ENCODE measurements at regions not wholly inside any gene's neighbourhood (a gene's known extent, or its start where the extent isn't known, plus 50 kb on each side); places are given as distances from the start of the nearest gene placed in this dataset.

GRCh38 chr2:20534913-20535801 lies 88.3 kb downstream of the RHOB start:
- 0 out of 2 replicates have a peak overlapping the region, but pooled peaks have one; percentile 24 for H2AK5ac ChIP-seq (ENCODE audit: low read depth, low read length)
- dilution Hi-C loops (cut with HindIII; ENCODE audit: low sequenced_read_pairs, unreplicated experiment) = no loop called here
- H2BK20ac ChIP-seq (ENCODE audit: low read depth, low read length) = no peak overlapping the region
- H3K56ac ChIP-seq (ENCODE audit: extremely low read depth, insufficient read depth, low read length) = no peak overlapping the region
- no peak overlapping the region for H3K4me3 ChIP-seq (ENCODE audit: insufficient read depth, low read depth, low read length)
- H2BK5ac ChIP-seq (ENCODE audit: low read depth, low read length, poor library complexity, severe bottlenecking) = no peak overlapping the region
- TF ChIP-seq MXI1 (IDR thresholded peaks at IDR 0.05; ENCODE audit: borderline replicate concordance, low read depth, low read length) = no peak
- TF ChIP-seq RFX5 (IDR thresholded peaks at IDR 0.05; ENCODE audit: low read depth, low read length) = no peak
- TF ChIP-seq BHLHE40 (IDR thresholded peaks at IDR 0.05; ENCODE audit: low read depth, low read length) = no peak
- TF ChIP-seq FOS (IDR thresholded peaks at IDR 0.05; ENCODE audit: low read depth, low read length) = no peak
- no peak for TF ChIP-seq MAFK (IDR thresholded peaks at IDR 0.05; ENCODE audit: low read depth, low read length)
- no peak for TF ChIP-seq SMC3 (IDR thresholded peaks at IDR 0.05; ENCODE audit: low read depth, low read length)
- TF ChIP-seq CEBPB (IDR thresholded peaks at IDR 0.05; ENCODE audit: low read depth, low read length) = no peak
- TF ChIP-seq, protein P1, sequence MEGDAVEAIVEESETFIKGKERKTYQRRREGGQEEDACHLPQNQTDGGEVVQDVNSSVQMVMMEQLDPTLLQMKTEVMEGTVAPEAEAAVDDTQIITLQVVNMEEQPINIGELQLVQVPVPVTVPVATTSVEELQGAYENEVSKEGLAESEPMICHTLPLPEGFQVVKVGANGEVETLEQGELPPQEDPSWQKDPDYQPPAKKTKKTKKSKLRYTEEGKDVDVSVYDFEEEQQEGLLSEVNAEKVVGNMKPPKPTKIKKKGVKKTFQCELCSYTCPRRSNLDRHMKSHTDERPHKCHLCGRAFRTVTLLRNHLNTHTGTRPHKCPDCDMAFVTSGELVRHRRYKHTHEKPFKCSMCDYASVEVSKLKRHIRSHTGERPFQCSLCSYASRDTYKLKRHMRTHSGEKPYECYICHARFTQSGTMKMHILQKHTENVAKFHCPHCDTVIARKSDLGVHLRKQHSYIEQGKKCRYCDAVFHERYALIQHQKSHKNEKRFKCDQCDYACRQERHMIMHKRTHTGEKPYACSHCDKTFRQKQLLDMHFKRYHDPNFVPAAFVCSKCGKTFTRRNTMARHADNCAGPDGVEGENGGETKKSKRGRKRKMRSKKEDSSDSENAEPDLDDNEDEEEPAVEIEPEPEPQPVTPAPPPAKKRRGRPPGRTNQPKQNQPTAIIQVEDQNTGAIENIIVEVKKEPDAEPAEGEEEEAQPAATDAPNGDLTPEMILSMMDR (conservative IDR thresholded peaks at IDR 0.05; ENCODE audit: low read depth, low read length) = no peak
- TF ChIP-seq, protein P2, sequence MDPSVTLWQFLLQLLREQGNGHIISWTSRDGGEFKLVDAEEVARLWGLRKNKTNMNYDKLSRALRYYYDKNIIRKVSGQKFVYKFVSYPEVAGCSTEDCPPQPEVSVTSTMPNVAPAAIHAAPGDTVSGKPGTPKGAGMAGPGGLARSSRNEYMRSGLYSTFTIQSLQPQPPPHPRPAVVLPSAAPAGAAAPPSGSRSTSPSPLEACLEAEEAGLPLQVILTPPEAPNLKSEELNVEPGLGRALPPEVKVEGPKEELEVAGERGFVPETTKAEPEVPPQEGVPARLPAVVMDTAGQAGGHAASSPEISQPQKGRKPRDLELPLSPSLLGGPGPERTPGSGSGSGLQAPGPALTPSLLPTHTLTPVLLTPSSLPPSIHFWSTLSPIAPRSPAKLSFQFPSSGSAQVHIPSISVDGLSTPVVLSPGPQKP (IDR thresholded peaks at IDR 0.05; ENCODE audit: borderline replicate concordance, low read depth, low read length) = no peak
- TF ChIP-seq POLR2A (IDR thresholded peaks at IDR 0.05; ENCODE audit: low read depth, low read length) = no peak
- TF ChIP-seq CHD1 (IDR thresholded peaks at IDR 0.05; ENCODE audit: low read depth, low read length) = no peak
- no peak for TF ChIP-seq RCOR1 (IDR thresholded peaks at IDR 0.05; ENCODE audit: insufficient replicate concordance, low read length)
- TF ChIP-seq NFE2L2 (IDR thresholded peaks at IDR 0.05; ENCODE audit: low read depth, low read length) = no peak
- no peak overlapping the region for H3K23ac ChIP-seq (ENCODE audit: low read depth, low read length)
- ChIA-PET POLR2A (ENCODE audit: unreplicated experiment) (no interaction called here), CTCF (no interaction called here)
- no peak overlapping the region for H3K18ac ChIP-seq (ENCODE audit: low read depth, low read length)
- H3K36me3 ChIP-seq (ENCODE audit: control insufficient read depth, insufficient read depth, low read length) = no peaks in the 10 kb centered on the region
- no peak overlapping the region for H3K27ac ChIP-seq (ENCODE audit: insufficient read depth, low read length)
- no peak for DNase-seq
- no peak overlapping the region for H2AFZ ChIP-seq (replicated peaks; ENCODE audit: low read length, poor library complexity)
- no peaks in the 10 kb centered on the region for H3K79me1 ChIP-seq (ENCODE audit: low read depth in 1 of 2, low read length in 2 of 2)
- in situ Hi-C loops (cut with MboI; ENCODE audit: low sequenced_read_pairs) = no loop called here
- no peak overlapping the region for H2BK15ac ChIP-seq (ENCODE audit: low read depth, low read length)
- no peak overlapping the region for H3K4ac ChIP-seq (ENCODE audit: low read depth, low read length)
- WGBS, 2 experiments (ENCODE audit: extremely low coverage in 2 of 2, insufficient read length in 1 of 2) = 91% methylated on average over 10 of the region's 19 CpGs; no CpG with 5 or more reads in 1 of the 2 experiments
- intact Hi-C loops (cut with micrococcal nuclease) = no loop called here
- H4K5ac ChIP-seq (ENCODE audit: low read depth, low read length) = no peak overlapping the region
- H3K4me2 ChIP-seq (ENCODE audit: low read depth, low read length) = no peak overlapping the region
- no peak overlapping the region for H2AK9ac ChIP-seq (replicated peaks; ENCODE audit: low read depth, low read length, poor library complexity)
- no peak for ATAC-seq (ENCODE audit: low read depth)
- peaks cover 2% of the 10 kb centered on the region; the same call in 1 of the 2 replicates for H3K4me1 ChIP-seq (ENCODE audit: control insufficient read depth, insufficient read depth, low read length)
- no peak overlapping the region for H2BK120ac ChIP-seq (ENCODE audit: low read depth, low read length)
- no peak overlapping the region for H4K91ac ChIP-seq (ENCODE audit: insufficient read depth, low read depth, low read length)
- H3K9me1 ChIP-seq (ENCODE audit: insufficient read depth, low read length) = no peaks in the 10 kb centered on the region
- H3K14ac ChIP-seq (replicated peaks; ENCODE audit: low read depth, low read length) = no peak overlapping the region
- no peaks in the 10 kb centered on the region for H3K9me3 ChIP-seq (ENCODE audit: control insufficient read depth, insufficient read depth, low read length)
- peaks cover 2% of the 10 kb centered on the region; the same call in 1 of the 2 replicates for H3K27me3 ChIP-seq (ENCODE audit: control insufficient read depth, insufficient read depth, low read length)
- no peak overlapping the region for H4K8ac ChIP-seq (ENCODE audit: low read depth in 2 of 2, low read length in 2 of 2)
- H3K9ac ChIP-seq (ENCODE audit: low read depth, low read length) = no peak overlapping the region
- no peaks in the 10 kb centered on the region for H4K20me1 ChIP-seq (ENCODE audit: insufficient read depth, low read length)
- no TSS peak for BruUV-seq (replicated peaks)
